OCI-LY7 (cell line): ENCODE measurements at regions not wholly inside any gene's neighbourhood (a gene's known extent, or its start where the extent isn't known, plus 50 kb on each side); places are given as distances from the start of the nearest gene placed in this dataset.
"Not testable (repeated sequence)": the region's sequence is repeated elsewhere in the genome, so short reads cannot be mapped to it uniquely, and the experiment has no call there.

Experiments
- BruUV-seq: library from RNA; stranded (reverse); fragments of 400-500 nt; replicated peaks from 2 replicates; lab custom pipeline; 2021; lab: Mats Ljungman, UMichigan
- CTCF ChIA-PET: fragments of 300-600 bp; sonication (Branson Sonifier 250); formaldehyde crosslinking; loops from one replicate; lab custom pipeline; 2022; ENCODE audit warnings: antibody characterized with exemption; ENCODE audit not compliant: unreplicated experiment; lab: Charles Lee
- POLR2A ChIA-PET: fragments of 300-600 bp; sonication (Branson Sonifier 250); formaldehyde crosslinking; loops from one replicate; lab custom pipeline; 2022; ENCODE audit warnings: antibody characterized with exemption; lab: Charles Lee
- DNase-seq: peaks from one replicate; pipeline ENCODE4 v3.0.0-alpha.2; 2015; ENCODE audit warnings: low spot score
- H2AFZ ChIP-seq: fragments of 200-600 bp; sonication (generic), shearing (Covaris generic); 2 replicates; pipeline ENCODE4 v1.6.1; 2014; ENCODE audit warnings: mild to moderate bottlenecking, antibody characterized with exemption, low read length, moderate library complexity
- H3K27ac ChIP-seq: fragments of 200-600 bp; sonication (generic); 2 replicates; pipeline ENCODE4 v1.5.1; 2014; ENCODE audit warnings: mixed run types, low read depth, mild to moderate bottlenecking, moderate library complexity, low read length, inconsistent platforms; ENCODE audit not compliant: poor library complexity, severe bottlenecking
- H3K36me3 ChIP-seq: fragments of 200-600 bp; sonication (generic); 2 replicates; pipeline ENCODE4 v1.6.1; 2014; ENCODE audit warnings: mild to moderate bottlenecking, antibody characterized with exemption, low read length, moderate library complexity, mixed read lengths; ENCODE audit not compliant: insufficient read depth
- H3K4me1 ChIP-seq: fragments of 200-600 bp; sonication (generic); 2 replicates; pipeline ENCODE4 v1.5.1; 2014; ENCODE audit warnings: mild to moderate bottlenecking, low read length; ENCODE audit not compliant: insufficient read depth, poor library complexity, severe bottlenecking
- H3K4me2 ChIP-seq: fragments of 200-600 bp; sonication (generic); 2 replicates; pipeline ENCODE4 v1.6.1; 2014; ENCODE audit warnings: mild to moderate bottlenecking, low read length
- H3K4me3 ChIP-seq: fragments of 200-600 bp; sonication (generic); 2 replicates; pipeline ENCODE4 v1.5.1; 2014; ENCODE audit warnings: mild to moderate bottlenecking, low read depth, low read length; ENCODE audit not compliant: poor library complexity, severe bottlenecking
- H3K79me2 ChIP-seq: fragments of 200-600 bp; sonication (generic); 2 replicates; pipeline ENCODE4 v1.6.1; 2016; ENCODE audit warnings: low read depth, mild to moderate bottlenecking, low read length, moderate library complexity, mixed read lengths; ENCODE audit not compliant: insufficient read depth
- H3K9me2 ChIP-seq: fragments of 200-600 bp; sonication (generic); 2 replicates; pipeline ENCODE4 v1.6.1; 2016; ENCODE audit warnings: mild to moderate bottlenecking, low read length, mixed read lengths; ENCODE audit not compliant: insufficient read depth
- H3K9me3 ChIP-seq: fragments of 200-600 bp; sonication (generic); 2 replicates; pipeline ENCODE4 v1.6.1; 2014; ENCODE audit warnings: mild to moderate bottlenecking, mixed run types, low read length, mixed read lengths
- H4K20me1 ChIP-seq: fragments of 200-600 bp; sonication (generic); 2 replicates; pipeline ENCODE4 v1.6.1; 2014; ENCODE audit warnings: mild to moderate bottlenecking, antibody characterized with exemption, low read length, moderate library complexity, mixed read lengths; ENCODE audit not compliant: insufficient read depth
- EZH2phosphoT487 ChIP-seq: fragments of 200-600 bp; sonication (generic); IDR thresholded peaks from 2 replicates; pipeline ENCODE4 v1.6.1; 2018; ENCODE audit warnings: low read depth, borderline replicate concordance, mild to moderate bottlenecking, mixed run types, antibody characterized with exemption, low read length, moderate library complexity, mixed read lengths
- intact Hi-C: fragments of 100-400 bp; cut with micrococcal nuclease; formaldehyde crosslinking; loops from one replicate; pipeline ENCODE4 v1.10.0; 2022; ENCODE audit not compliant: unreplicated experiment
- TF ChIP-seq, protein P1 (sequence below): fragments of 200-600 bp; sonication (generic); conservative IDR thresholded peaks from 2 replicates; pipeline ENCODE4 v1.5.1; 2014; ENCODE audit warnings: mild to moderate bottlenecking, antibody characterized with exemption, low read length, moderate library complexity, mixed read lengths

DNA sequence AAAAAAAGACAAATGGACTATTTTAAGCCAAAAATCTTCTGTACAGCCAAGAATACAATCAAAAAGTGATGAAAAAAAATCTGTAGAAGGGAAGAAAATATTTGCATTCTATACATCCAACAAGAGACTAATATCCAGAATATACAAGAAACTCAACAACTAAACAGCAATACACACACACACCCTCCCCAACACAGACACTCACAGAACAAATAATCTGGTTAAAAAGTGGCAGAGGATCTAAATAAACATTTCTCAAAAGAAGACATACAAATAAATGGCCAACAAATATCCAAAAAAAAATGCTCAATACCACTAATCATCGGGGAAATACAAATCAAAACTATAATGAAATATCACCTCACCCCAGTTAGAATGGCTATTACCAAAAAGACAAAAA lies 209.0 kb upstream of the ZNF385D start:
- H3K27ac ChIP-seq: no peak overlapping the region
- no TSS peak for BruUV-seq
- no peak overlapping the region for H3K4me3 ChIP-seq
- no peak overlapping the region for H3K4me2 ChIP-seq
- DNase-seq: no peak
- no peaks in the 10 kb centered on the region for H3K9me3 ChIP-seq
- H3K4me1 ChIP-seq: no peaks in the 10 kb centered on the region
- H3K9me2 ChIP-seq: no peaks in the 10 kb centered on the region
- POLR2A ChIA-PET: no interaction called here
- intact Hi-C loops: no loop called here
- H2AFZ ChIP-seq: no peak overlapping the region
- CTCF ChIA-PET: no interaction called here
- H3K79me2 ChIP-seq: no peaks in the 10 kb centered on the region
- no peak for TF ChIP-seq EZH2phosphoT487
- TF ChIP-seq, protein P1, sequence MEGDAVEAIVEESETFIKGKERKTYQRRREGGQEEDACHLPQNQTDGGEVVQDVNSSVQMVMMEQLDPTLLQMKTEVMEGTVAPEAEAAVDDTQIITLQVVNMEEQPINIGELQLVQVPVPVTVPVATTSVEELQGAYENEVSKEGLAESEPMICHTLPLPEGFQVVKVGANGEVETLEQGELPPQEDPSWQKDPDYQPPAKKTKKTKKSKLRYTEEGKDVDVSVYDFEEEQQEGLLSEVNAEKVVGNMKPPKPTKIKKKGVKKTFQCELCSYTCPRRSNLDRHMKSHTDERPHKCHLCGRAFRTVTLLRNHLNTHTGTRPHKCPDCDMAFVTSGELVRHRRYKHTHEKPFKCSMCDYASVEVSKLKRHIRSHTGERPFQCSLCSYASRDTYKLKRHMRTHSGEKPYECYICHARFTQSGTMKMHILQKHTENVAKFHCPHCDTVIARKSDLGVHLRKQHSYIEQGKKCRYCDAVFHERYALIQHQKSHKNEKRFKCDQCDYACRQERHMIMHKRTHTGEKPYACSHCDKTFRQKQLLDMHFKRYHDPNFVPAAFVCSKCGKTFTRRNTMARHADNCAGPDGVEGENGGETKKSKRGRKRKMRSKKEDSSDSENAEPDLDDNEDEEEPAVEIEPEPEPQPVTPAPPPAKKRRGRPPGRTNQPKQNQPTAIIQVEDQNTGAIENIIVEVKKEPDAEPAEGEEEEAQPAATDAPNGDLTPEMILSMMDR: no peak
- H3K36me3 ChIP-seq: no peaks in the 10 kb centered on the region
- H4K20me1 ChIP-seq: no peaks in the 10 kb centered on the region

DNA sequence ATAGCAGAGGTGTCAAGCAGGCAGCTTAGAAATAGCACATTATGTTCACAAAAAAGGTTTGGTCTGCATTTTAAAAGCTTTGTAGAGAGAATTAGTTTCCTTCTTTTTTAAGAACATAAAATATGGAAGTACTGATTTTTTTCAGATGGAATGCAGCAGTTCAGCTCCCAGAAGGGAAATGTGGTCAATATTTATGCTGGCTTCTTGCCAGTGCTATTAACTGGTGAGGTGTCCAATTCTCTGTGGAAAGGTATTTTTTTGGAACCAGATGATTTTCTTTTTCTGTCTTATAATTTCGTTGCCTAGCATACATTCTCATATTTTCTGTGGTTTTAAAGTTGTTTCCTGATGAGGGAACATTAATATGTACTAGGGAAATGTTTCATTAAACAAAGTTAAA lies 211.4 kb upstream of the ZNF385D start:
- no peaks in the 10 kb centered on the region for H3K9me3 ChIP-seq
- no peaks in the 10 kb centered on the region for H3K36me3 ChIP-seq
- ChIA-PET CTCF (no interaction called here), POLR2A (no interaction called here)
- no peak overlapping the region for H2AFZ ChIP-seq
- H3K4me2 ChIP-seq: no peak overlapping the region
- DNase-seq: no peak
- H3K4me3 ChIP-seq: no peak overlapping the region
- no peaks in the 10 kb centered on the region for H4K20me1 ChIP-seq
- no peaks in the 10 kb centered on the region for H3K4me1 ChIP-seq
- intact Hi-C loops: no loop called here
- no peaks in the 10 kb centered on the region for H3K79me2 ChIP-seq
- no peak for TF ChIP-seq EZH2phosphoT487
- TF ChIP-seq, protein P1: no peak
- H3K9me2 ChIP-seq: no peaks in the 10 kb centered on the region
- no TSS peak for BruUV-seq
- no peak overlapping the region for H3K27ac ChIP-seq

DNA sequence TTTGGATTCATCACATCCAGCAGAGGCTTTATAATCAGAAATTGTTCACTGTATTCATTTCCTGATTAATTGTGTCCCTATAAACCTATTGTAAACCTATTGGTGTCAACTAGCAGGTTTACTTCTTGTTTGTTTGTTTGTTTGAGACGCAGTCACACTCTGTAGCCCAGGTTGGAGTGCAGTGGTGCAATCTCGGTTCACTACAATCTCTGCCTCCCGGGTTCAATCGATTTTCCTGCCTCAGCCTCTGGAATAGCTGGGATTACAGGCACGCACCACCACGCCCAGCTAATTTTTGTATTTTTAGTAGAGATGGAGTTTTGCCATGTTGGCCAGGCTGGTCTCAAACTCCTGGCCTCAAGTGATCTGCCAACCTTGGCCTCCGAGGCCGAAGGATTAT lies 215.4 kb upstream of the ZNF385D start:
- H3K4me2 ChIP-seq, BruUV-seq, H3K27ac ChIP-seq, H3K4me1 ChIP-seq, H3K79me2 ChIP-seq, H4K20me1 ChIP-seq, H2AFZ ChIP-seq, DNase-seq, H3K9me3 ChIP-seq, H3K36me3 ChIP-seq, H3K4me3 ChIP-seq, CTCF ChIA-PET, intact Hi-C loops, H3K9me2 ChIP-seq: not testable (repeated sequence)
- POLR2A ChIA-PET: interaction anchor here (0.6 kb wide), 1 partner anchor 11 kb away, joined by 3 read pairs; no protein-coding TSS in a partner anchor
